ENCODE measurements at regions not wholly inside any gene's neighbourhood (a gene's known extent, or its start where the extent isn't known, plus 50 kb on each side); places are given as distances from the start of the nearest gene placed in this dataset.
"Not testable (repeated sequence)": the region's sequence is repeated elsewhere in the genome, so short reads cannot be mapped to it uniquely, and the experiment has no call there.

GRCh38 chr1:83342995-83343394, 655.9 kb downstream of the TTLL7 start:
- DNase-seq, result not testable (repeated sequence)

GRCh38 chr1:83332308-83332707, 666.6 kb downstream of the TTLL7 start:
- DNase-seq, result not testable (repeated sequence)

GRCh38 chr1:83318366-83318765, 680.6 kb downstream of the TTLL7 start:
- no peak for DNase-seq

- DNase-seq, result not testable (repeated sequence)
These were observed 683.5 kb downstream of the TTLL7 start for GRCh38 chr1:83315446-83315845.

- not testable (repeated sequence) for DNase-seq
These were observed 688.8 kb downstream of the TTLL7 start for GRCh38 chr1:83310161-83310560.

GRCh38 chr1:83309035-83309434, 689.9 kb downstream of the TTLL7 start:
- DNase-seq, result not testable (repeated sequence)

- not testable (repeated sequence) for DNase-seq
These were observed 692.1 kb downstream of the TTLL7 start for GRCh38 chr1:83306811-83307210.

GRCh38 chr1:83295594-83295993, 703.3 kb downstream of the TTLL7 start:
- DNase-seq, result not testable (repeated sequence)

GRCh38 chr1:83287391-83287790, 711.5 kb downstream of the TTLL7 start:
- not testable (repeated sequence) for DNase-seq

- DNase-seq, result not testable (repeated sequence)
These were observed 724.3 kb downstream of the TTLL7 start for GRCh38 chr1:83274656-83275055.

GRCh38 chr1:83272484-83272883, 726.4 kb downstream of the TTLL7 start:
- not testable (repeated sequence) for DNase-seq

GRCh38 chr1:83271834-83272233, 727.1 kb downstream of the TTLL7 start:
- DNase-seq, result not testable (repeated sequence)

GRCh38 chr1:83270801-83271200, 728.1 kb downstream of the TTLL7 start:
- not testable (repeated sequence) for DNase-seq

GRCh38 chr1:83263808-83264207, 735.1 kb downstream of the TTLL7 start:
- DNase-seq, result not testable (repeated sequence)

GRCh38 chr1:83251687-83252086, 747.2 kb downstream of the TTLL7 start:
- DNase-seq, result not testable (repeated sequence)

GRCh38 chr1:83246780-83247179, 752.2 kb downstream of the TTLL7 start:
- DNase-seq, result not testable (repeated sequence)

- not testable (repeated sequence) for DNase-seq
These were observed 754.1 kb downstream of the TTLL7 start for GRCh38 chr1:83244832-83245231.

GRCh38 chr1:83239568-83239967, 759.4 kb downstream of the TTLL7 start:
- DNase-seq, result not testable (repeated sequence)

GRCh38 chr1:83238654-83239053, 760.3 kb downstream of the TTLL7 start:
- DNase-seq, result not testable (repeated sequence)

GRCh38 chr1:83219788-83220187, 779.1 kb downstream of the TTLL7 start:
- not testable (repeated sequence) for DNase-seq

- DNase-seq, result not testable (repeated sequence)
These were observed 780.8 kb downstream of the TTLL7 start for GRCh38 chr1:83218036-83218716.

GRCh38 chr1:83214317-83214716, 784.6 kb downstream of the TTLL7 start:
- DNase-seq, result not testable (repeated sequence)

GRCh38 chr1:83213648-83214047, 785.3 kb downstream of the TTLL7 start:
- DNase-seq, result not testable (repeated sequence)

- DNase-seq, result not testable (repeated sequence)
These were observed 786.9 kb downstream of the TTLL7 start for GRCh38 chr1:83212033-83212432.

- DNase-seq, result not testable (repeated sequence)
These were observed 790.4 kb downstream of the TTLL7 start for GRCh38 chr1:83208540-83208939.
